ENCODE measurements at regions not wholly inside any gene's neighbourhood (a gene's known extent, or its start where the extent isn't known, plus 50 kb on each side); places are given as distances from the start of the nearest gene placed in this dataset.

DNA sequence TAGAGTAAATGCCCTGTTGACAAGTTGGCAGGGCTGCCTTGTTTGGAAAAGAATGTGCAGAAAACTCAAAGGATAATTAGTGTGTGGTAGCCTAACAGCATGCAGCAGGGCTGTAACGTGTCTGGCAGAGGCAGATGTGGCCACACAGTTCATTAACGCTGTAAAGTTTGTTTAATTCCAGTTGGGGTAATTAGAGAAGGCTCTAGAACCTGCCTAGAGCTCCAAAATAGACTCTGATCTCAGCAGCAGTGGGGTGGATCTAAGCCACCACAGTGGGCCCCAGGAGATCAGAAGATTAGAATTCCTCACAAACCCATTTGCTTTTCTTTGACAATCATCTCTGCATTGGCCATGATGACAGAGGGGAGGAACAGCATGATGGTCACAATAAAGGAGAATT, 65.1 kb upstream of the LEKR1 start:
- TF ChIP-seq, protein P1, sequence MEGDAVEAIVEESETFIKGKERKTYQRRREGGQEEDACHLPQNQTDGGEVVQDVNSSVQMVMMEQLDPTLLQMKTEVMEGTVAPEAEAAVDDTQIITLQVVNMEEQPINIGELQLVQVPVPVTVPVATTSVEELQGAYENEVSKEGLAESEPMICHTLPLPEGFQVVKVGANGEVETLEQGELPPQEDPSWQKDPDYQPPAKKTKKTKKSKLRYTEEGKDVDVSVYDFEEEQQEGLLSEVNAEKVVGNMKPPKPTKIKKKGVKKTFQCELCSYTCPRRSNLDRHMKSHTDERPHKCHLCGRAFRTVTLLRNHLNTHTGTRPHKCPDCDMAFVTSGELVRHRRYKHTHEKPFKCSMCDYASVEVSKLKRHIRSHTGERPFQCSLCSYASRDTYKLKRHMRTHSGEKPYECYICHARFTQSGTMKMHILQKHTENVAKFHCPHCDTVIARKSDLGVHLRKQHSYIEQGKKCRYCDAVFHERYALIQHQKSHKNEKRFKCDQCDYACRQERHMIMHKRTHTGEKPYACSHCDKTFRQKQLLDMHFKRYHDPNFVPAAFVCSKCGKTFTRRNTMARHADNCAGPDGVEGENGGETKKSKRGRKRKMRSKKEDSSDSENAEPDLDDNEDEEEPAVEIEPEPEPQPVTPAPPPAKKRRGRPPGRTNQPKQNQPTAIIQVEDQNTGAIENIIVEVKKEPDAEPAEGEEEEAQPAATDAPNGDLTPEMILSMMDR (IDR thresholded peaks at IDR 0.05; ENCODE audit: poor library complexity): no peak
- TF ChIP-seq EZH2phosphoT487 (IDR thresholded peaks at IDR 0.05; ENCODE audit: low read depth, severe bottlenecking, unreplicated experiment): no peak
